ENCODE measurements at regions not wholly inside any gene's neighbourhood (a gene's known extent, or its start where the extent isn't known, plus 50 kb on each side); places are given as distances from the start of the nearest gene placed in this dataset.
A peak's percentile ranks its signal among the peaks of the same experiment; 100 is the strongest.
"Not testable (repeated sequence)": the region's sequence is repeated elsewhere in the genome, so short reads cannot be mapped to it uniquely, and the experiment has no call there.

- DNase-seq = no peak
Observed at GRCh38 chr3:153762411-153763235, 358.6 kb upstream of the ARHGEF26 start.

- no peak for DNase-seq
Observed at GRCh38 chr3:153767601-153768560, 353.3 kb upstream of the ARHGEF26 start.

DNA sequence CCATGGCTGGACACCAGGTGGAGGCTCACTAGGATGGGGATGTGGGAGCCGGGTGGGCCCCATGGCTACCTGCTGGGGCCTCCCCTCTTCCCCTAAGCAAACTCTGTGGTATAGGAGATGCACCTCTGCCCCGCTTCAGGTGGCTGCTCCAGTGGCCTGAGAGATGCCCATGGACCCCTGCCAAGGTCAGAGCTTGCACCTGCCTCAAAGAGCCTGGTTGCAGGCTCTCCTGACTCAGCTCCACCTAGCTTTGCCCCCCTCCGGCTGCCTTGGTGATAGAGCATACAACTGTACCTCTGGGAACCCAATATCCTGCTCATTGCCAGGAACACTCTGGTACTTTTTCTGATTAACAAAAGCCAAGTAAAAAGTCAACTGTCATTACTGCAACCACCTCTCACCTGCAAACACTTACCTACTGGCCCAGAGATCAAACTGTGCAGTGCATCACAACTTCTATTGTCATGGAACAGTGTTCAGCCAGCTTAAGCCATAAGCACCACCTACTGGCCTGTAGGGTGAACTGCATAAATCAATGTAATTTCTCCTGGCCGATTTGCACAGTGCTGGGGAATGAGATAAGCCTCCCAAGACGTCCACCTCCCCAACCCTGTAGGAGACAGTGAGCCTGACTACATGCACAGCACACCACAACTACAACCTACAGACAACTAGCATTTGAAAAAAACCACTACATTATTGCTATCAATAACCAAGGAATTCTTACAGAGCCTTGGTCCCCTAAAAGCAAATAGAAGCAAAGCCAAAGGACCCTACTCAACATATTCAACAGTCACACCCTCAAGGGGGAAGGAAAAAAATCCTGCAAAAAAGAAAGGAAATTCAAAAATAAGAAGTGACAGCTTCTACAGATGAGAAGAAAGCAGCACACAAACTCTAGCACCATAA lies 352.4 kb upstream of the ARHGEF26 start:
- DNase-seq = peak; percentile 51

GRCh38 chr3:153783106-153783505 lies 338.1 kb upstream of the ARHGEF26 start:
- DNase-seq = no peak

DNA sequence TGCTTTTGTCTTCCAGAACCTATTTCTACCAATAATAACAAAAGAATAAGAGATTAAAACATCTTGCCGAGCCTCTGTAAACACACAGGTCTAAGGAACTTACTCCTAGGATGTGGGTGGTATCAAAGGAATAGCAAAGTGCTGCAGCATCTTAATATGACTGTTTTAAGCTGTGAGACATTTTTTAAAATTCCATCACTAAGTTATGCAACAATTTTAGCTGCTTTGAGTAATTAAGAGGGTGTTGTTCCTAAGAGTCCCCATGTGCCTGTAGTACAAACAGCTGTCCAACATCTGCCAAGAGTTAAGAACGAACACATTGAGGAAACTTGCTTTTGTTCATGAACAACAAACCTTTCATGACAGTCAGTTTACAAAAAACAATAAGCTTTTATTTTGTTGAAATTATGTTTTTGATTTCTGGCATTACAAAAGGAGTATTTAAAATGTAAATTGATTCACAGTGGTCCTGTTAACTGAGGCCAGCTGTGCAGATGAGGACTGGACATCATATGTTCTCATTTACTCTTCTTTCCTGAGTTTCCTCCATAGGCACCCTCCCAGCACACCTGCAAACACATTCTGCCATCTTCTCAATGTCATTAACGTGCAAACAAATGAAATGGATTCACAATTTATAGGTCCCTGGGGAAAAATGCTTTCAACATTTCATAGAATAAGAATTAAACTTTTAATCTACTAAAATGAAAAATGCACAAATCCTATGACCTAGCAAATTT lies 337.3 kb upstream of the ARHGEF26 start:
- DNase-seq = no peak

DNA sequence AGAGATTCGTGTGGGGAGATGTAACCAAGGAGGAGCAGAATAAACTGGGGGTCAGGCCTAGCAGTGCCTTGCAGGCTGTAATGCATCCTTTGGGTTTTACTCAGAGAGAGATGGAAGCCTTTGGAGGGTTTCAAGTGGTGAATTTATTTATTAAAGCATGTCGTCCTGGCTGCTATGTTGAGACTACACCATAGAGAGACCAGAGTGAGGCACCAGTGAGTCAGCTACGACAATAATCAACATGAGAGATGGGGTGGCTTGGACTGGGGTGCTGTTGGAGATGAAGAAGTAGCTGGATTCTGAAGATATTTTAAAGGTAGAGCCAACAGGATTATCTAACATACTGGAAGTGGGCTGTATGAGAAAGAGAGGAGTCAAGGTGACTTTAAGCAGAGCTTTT lies 335.3 kb upstream of the ARHGEF26 start:
- no peak for DNase-seq

DNA sequence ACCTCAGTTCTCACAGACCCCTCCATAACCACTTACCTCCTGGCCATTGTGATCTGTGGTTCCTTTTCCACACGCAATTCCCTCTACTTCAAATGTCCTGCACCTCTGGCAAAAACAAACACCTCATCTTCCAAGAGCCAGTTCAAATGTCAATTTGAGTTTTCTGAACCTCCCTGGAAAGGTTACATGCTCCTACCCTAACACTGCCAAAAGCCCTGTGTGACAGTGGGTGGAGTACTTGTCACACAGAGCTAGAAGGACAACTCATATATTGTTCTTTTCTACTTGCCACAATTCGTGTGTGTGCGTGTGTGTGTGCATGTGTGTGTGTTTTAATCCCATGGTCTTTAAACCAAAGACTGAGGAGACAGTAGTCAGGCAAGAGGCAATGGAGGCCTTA lies 331.8 kb upstream of the ARHGEF26 start:
- no peak for DNase-seq

DNA sequence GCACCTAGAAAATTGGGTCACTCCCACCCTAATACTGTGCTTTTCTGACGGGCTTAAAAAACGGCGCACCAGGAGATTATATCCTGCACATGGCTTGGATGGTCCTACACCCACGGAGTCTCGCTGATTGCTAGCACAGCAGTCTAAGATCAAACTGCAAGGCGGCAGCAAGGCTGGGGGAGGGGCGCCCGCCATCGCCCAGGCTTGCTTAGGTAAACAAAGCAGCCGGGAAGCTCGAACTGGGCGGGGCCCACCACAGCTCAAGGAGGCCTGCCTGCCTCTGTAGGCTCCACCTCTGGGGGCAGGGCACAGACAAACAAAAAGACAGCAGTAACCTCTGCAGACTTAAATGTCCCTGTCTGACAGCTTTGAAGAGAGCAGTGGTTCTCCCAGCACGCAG lies 324.1 kb upstream of the ARHGEF26 start:
- DNase-seq = not testable (repeated sequence)

- DNase-seq = no peak
Observed at GRCh38 chr3:153809097-153809496, 312.1 kb upstream of the ARHGEF26 start.

- DNase-seq = no peak
Observed at GRCh38 chr3:153818338-153818737, 302.9 kb upstream of the ARHGEF26 start.

DNA sequence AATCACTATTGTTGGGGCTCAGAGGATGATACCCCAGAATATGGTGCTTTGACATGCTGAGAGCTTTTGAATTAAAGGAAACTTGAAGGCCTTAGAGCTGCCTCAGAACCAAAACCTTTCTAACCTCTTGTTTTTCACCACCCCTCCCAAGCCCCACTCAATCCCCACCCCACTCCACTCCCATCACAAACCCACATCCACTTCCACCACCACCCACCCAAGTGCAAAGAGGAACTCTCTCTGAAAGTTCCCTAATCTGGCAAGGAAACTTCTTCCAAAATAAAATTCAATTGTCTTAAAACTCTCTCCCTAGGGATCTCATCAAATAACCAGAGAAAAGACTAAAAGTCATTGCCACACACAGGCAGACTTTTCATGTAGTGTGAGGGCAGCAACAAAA lies 301.2 kb upstream of the ARHGEF26 start:
- no peak for DNase-seq

DNA sequence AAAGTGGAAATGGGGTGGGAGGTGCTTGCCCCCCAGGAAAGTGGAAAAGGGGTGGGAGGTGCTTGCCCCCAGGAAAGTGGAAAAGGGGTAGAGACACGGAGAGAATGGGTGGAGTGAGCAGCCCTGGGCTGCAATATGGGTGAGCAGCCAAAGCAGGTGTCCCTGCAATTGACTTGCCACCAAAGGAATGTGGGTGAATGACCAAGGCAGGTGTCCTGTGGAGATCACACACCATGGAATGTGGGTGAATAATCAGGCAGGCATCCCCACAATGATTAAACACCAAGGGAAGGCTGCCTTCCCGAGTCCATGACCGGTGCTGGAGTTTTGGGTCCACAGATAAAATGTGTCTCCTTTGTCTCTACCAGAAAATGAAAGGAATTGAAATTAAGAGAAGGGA lies 292.8 kb upstream of the ARHGEF26 start:
- not testable (repeated sequence) for DNase-seq

DNA sequence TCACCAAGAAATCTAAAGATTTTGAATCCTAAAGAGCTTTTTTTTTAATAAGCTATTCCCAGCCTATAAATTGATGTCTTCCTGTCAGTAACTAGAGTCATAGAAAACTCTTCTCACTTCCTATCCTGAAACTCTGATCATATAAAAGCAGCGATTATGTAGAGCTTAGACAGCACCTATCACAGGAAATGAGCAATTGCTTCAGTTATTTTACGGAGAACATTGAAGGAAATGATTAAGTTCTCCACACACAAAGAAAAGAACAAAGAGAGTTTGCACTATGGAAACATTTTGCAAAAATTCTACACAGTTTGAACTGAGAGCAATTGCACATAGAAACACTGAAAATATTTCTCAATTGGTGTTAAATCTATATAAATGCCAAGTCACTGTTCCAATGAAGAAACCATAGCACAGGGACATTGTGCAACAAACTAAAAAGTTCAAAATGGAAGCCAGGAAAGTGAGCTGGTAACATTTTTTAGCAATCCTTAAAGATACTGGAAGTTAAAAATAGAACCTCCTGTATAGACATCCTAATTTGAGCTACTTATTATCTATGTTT lies 291.5 kb upstream of the ARHGEF26 start:
- DNase-seq = no peak

DNA sequence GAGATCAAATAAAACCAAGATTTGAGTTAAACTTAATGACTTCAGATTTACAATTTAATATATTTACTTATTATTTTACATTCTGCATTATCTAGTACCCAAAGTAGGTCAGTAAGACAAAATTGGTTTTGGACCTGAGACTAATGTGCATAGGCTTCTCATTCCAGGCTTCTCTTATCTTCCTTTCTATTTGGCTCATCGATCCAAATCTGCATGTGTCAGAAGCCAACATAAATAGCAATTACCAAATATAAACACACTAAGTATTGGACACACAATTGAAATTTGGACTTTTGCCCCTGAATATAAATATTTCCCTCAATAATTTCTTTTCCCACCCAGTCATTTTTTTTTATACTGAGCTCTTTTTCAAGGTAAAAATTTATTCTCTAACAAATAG lies 290.6 kb upstream of the ARHGEF26 start:
- DNase-seq = no peak

DNA sequence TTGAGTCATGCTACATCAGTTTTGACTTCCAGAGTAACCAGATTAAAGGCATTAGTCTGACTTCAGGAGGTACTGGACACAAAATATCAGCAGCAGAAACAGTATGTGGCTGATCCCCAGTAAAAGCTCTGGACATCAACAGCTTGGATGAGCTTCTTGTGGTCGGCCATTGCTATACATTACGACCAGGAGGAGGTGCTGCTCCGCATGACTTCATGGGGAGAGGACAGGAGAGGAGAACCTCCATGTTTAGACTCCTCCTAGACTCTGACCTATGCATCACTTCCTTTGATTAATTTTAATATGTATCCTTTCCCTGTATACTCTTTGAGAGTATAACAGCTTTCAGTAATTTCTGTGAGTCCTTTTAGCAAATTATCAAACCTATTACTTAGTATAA lies 285.6 kb upstream of the ARHGEF26 start:
- DNase-seq = no peak

DNA sequence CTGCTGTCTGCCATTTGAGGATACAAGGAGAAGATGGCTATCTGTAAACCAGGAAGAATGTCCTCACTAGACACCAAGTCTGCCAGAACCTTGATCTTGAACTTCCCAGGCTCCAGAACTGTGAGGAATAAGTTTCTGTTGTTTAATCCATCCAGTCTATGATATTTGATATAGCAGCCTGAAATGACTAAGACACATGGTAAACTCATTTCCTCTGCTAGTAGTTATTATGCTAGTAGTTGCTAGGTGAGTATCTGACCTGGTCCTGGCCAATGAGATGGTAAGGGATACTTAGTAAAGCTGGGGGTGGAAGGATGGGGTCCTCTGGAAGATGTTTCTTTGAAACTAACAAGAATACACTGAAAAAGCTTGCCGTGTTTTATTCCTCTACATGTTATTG lies 280.7 kb upstream of the ARHGEF26 start:
- DNase-seq = no peak

DNA sequence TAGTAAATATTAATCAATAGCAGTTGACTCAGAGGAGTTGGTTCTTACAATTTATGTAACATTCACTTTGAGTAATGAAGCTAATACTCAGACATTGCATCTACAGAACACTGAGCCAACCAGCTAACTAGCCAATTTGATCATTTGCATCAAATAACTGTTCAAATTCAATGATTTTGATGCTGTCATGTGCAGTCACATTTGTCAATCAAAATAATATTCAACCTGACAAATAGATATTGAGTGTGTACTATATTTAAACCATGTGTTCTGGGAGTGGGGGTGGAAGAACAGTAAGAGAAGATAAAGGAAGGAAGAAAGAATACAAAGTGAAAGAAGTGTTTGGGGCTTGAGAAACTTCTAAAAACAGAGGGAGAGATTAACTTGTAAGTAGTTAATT lies 277.2 kb upstream of the ARHGEF26 start:
- no peak for DNase-seq

- DNase-seq = no peak
Observed at GRCh38 chr3:153845311-153845710, 275.9 kb upstream of the ARHGEF26 start.

- DNase-seq = no peak
Observed at GRCh38 chr3:153848702-153849101, 272.5 kb upstream of the ARHGEF26 start.

DNA sequence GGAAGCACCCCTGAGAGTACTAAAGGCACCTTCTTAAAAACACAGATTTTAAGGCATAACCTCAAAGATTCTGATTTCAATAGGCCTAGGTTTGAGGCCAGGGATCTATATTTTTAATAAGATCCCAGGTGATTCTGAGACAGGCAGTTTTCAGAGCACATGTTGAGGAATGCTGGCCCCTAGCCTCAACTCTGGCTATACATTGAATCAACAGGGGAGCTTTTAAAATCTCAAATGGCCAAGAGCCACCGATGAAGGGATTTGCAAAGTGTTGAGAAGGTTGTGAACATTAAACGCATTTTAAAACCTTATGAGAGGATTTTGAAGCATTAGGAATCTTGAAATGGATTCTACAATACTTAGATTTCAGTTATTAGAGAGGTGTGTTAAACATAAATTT lies 268.8 kb upstream of the ARHGEF26 start:
- DNase-seq = no peak

DNA sequence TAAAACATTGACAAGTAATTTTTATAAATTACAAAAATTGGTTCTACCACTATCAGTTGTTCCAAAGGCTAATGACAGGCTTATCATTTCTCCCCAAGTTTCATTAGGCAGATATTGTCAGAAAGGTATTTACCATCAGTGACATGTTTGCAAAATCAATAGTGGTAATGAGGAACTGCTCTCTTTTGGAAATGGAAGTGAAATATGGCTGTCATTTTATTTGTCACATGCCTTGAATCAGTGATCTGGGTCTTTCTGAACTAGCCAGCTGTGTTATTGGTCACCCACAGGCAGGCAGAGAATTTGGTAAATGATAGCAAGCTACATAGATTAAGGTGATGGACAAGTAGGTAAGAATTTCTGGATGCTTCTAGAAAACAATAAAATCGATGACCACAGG lies 268.0 kb upstream of the ARHGEF26 start:
- DNase-seq = no peak

DNA sequence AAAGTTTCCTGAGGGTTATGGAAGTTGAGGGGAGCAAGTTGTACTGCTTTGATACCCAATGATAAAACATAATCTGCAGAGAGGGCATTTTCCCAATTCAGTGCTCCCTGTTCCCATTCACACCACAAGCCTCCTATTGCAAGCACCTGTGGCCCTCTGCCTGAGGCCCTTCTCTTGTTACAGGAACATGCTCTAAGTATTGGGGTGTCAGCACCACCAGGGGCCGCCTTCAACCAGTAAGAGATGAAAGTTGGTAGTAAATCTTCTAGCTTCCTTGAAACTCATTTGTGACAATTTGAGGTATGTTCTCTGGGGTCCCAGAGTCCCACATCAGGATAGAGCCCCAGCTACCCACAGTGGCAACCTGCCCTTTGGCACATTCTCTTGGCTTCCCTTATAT lies 265.4 kb upstream of the ARHGEF26 start:
- DNase-seq = no peak
